ENCODE measurements at regions not wholly inside any gene's neighbourhood (a gene's known extent, or its start where the extent isn't known, plus 50 kb on each side); places are given as distances from the start of the nearest gene placed in this dataset.
"Not testable (repeated sequence)": the region's sequence is repeated elsewhere in the genome, so short reads cannot be mapped to it uniquely, and the experiment has no call there.

- DNase-seq = no peak
- H3K36me3 ChIP-seq (replicated peaks; ENCODE audit: control insufficient read depth, insufficient read depth, low read length) = no peaks in the 10 kb centered on the region
- H3K27me3 ChIP-seq (ENCODE audit: control insufficient read depth, insufficient read depth, low read length) = no peaks in the 10 kb centered on the region
- no peak overlapping the region for H3K4me3 ChIP-seq (ENCODE audit: insufficient read depth, low read depth, low read length)
These were observed 59.8 kb upstream of the ETV3 start for GRCh38 chr1:157197906-157198435.

- H3K36me3 ChIP-seq (replicated peaks; ENCODE audit: control insufficient read depth, insufficient read depth, low read length); DNase-seq; H3K27me3 ChIP-seq (ENCODE audit: control insufficient read depth, insufficient read depth, low read length); H3K4me3 ChIP-seq (ENCODE audit: insufficient read depth, low read depth, low read length): not testable (repeated sequence)
These were observed 58.7 kb upstream of the ETV3 start for GRCh38 chr1:157196670-157197456.

GRCh38 chr1:157196245-157196543 lies 58.0 kb upstream of the ETV3 start:
- Histone ChIP-seq H3K36me3 (replicated peaks; ENCODE audit: control insufficient read depth, insufficient read depth, low read length) (no peaks in the 10 kb centered on the region), H3K27me3 (ENCODE audit: control insufficient read depth, insufficient read depth, low read length) (no peaks in the 10 kb centered on the region), H3K4me3 (ENCODE audit: insufficient read depth, low read depth, low read length) (no peak overlapping the region)
- DNase-seq = no peak

- H3K27me3 ChIP-seq (ENCODE audit: control insufficient read depth, insufficient read depth, low read length) = no peaks in the 10 kb centered on the region
- H3K4me3 ChIP-seq (ENCODE audit: insufficient read depth, low read depth, low read length) = no peak overlapping the region
- no peak for DNase-seq
- no peaks in the 10 kb centered on the region for H3K36me3 ChIP-seq (replicated peaks; ENCODE audit: control insufficient read depth, insufficient read depth, low read length)
These were observed 57.5 kb upstream of the ETV3 start for GRCh38 chr1:157195521-157196244.

- Histone ChIP-seq H3K36me3 (replicated peaks; ENCODE audit: control insufficient read depth, insufficient read depth, low read length) (no peaks in the 10 kb centered on the region), H3K27me3 (ENCODE audit: control insufficient read depth, insufficient read depth, low read length) (no peaks in the 10 kb centered on the region), H3K4me3 (ENCODE audit: insufficient read depth, low read depth, low read length) (no peak overlapping the region)
- peak; percentile 54 for DNase-seq
These were observed 56.7 kb upstream of the ETV3 start for GRCh38 chr1:157194731-157195520.

- Histone ChIP-seq H3K36me3 (replicated peaks; ENCODE audit: control insufficient read depth, insufficient read depth, low read length) (no peaks in the 10 kb centered on the region), H3K4me3 (ENCODE audit: insufficient read depth, low read depth, low read length) (no peak overlapping the region), H3K27me3 (ENCODE audit: control insufficient read depth, insufficient read depth, low read length) (no peaks in the 10 kb centered on the region)
- peak; percentile 89 for DNase-seq
These were observed 55.7 kb upstream of the ETV3 start for GRCh38 chr1:157193702-157194391.

GRCh38 chr1:157193219-157193618 lies 55.0 kb upstream of the ETV3 start:
- DNase-seq = peak; percentile 60
- no peaks in the 10 kb centered on the region for H3K36me3 ChIP-seq (replicated peaks; ENCODE audit: control insufficient read depth, insufficient read depth, low read length)
- H3K4me3 ChIP-seq (ENCODE audit: insufficient read depth, low read depth, low read length) = no peak overlapping the region
- no peaks in the 10 kb centered on the region for H3K27me3 ChIP-seq (ENCODE audit: control insufficient read depth, insufficient read depth, low read length)

- no peaks in the 10 kb centered on the region; the same call in 1 of the 2 replicates for H3K27me3 ChIP-seq (ENCODE audit: control insufficient read depth, insufficient read depth, low read length)
- no peak for DNase-seq
- no peak overlapping the region for H3K4me3 ChIP-seq (ENCODE audit: insufficient read depth, low read depth, low read length)
- H3K36me3 ChIP-seq (replicated peaks; ENCODE audit: control insufficient read depth, insufficient read depth, low read length) = no peaks in the 10 kb centered on the region
These were observed 52.1 kb upstream of the ETV3 start for GRCh38 chr1:157189986-157190982.

- DNase-seq = no peak
- no peaks in the 10 kb centered on the region for H3K36me3 ChIP-seq (replicated peaks; ENCODE audit: control insufficient read depth, insufficient read depth, low read length)
- H3K4me3 ChIP-seq (ENCODE audit: insufficient read depth, low read depth, low read length) = no peak overlapping the region
- H3K27me3 ChIP-seq (ENCODE audit: control insufficient read depth, insufficient read depth, low read length) = no peaks in the 10 kb centered on the region; the same call in 1 of the 2 replicates
These were observed 50.9 kb upstream of the ETV3 start for GRCh38 chr1:157189096-157189495.
